WTC11 (cell line): ENCODE measurements at regions not wholly inside any gene's neighbourhood (a gene's known extent, or its start where the extent isn't known, plus 50 kb on each side); places are given as distances from the start of the nearest gene placed in this dataset.

ENCODE experiments used
- CDX4 ChIP-seq: fragments of 250-450 bp; sonication (Bioruptor Pico); IDR thresholded peaks from 2 replicates; pipeline ENCODE4 v1.9.0; 2021; ENCODE audit warnings: moderate library complexity, mild to moderate bottlenecking, inconsistent platforms, borderline replicate concordance
- ELF4 ChIP-seq: sonication (generic); formaldehyde crosslinking; IDR thresholded peaks from 2 replicates; pipeline ENCODE4 v1.8.1; 2022; ENCODE audit warnings: low read depth, mild to moderate bottlenecking, moderate library complexity, missing genetic modification reagents
- ETV6 ChIP-seq: sonication (generic); formaldehyde crosslinking; IDR thresholded peaks from 2 replicates; pipeline ENCODE4 v1.8.1; 2022; ENCODE audit warnings: mild to moderate bottlenecking, missing genetic modification reagents
- FOXJ3 ChIP-seq: sonication (generic); formaldehyde crosslinking; IDR thresholded peaks from 2 replicates; pipeline ENCODE4 v1.9.0; 2021; ENCODE audit warnings: missing genetic modification reagents, mild to moderate bottlenecking, borderline replicate concordance
- FOXP4 ChIP-seq: sonication (generic); formaldehyde crosslinking; IDR thresholded peaks from 2 replicates; pipeline ENCODE4 v1.8.0; 2022; ENCODE audit warnings: mild to moderate bottlenecking, missing genetic modification reagents
- TCF7 ChIP-seq: sonication (generic); formaldehyde crosslinking; IDR thresholded peaks from 2 replicates; pipeline ENCODE4 v1.8.0; 2022; ENCODE audit warnings: mild to moderate bottlenecking, low read depth, missing genetic modification reagents, moderate library complexity
- USF1 ChIP-seq: sonication (generic); formaldehyde crosslinking; IDR thresholded peaks from 2 replicates; pipeline ENCODE4 v1.8.0; 2022; ENCODE audit warnings: mild to moderate bottlenecking, missing genetic modification reagents
- ZNF263 ChIP-seq: sonication (generic); formaldehyde crosslinking; IDR thresholded peaks from 2 replicates; pipeline ENCODE4 v1.8.1; 2022; ENCODE audit warnings: low read depth, mild to moderate bottlenecking, moderate library complexity, missing genetic modification reagents
- ZNF671 ChIP-seq: fragments of 250-450 bp; sonication (Bioruptor Pico); IDR thresholded peaks from 2 replicates; pipeline ENCODE4 v1.8.0; 2021; ENCODE audit warnings: mild to moderate bottlenecking
- TF ChIP-seq, protein P1 (sequence below): fragments of 200-600 bp; IDR thresholded peaks from 2 replicates; pipeline ENCODE4 v1.8.0; 2022; ENCODE audit warnings: antibody characterized with exemption
- TF ChIP-seq, protein P2 (sequence below): sonication (generic); formaldehyde crosslinking; IDR thresholded peaks from 2 replicates; pipeline ENCODE4 v1.8.0; 2023; ENCODE audit warnings: mild to moderate bottlenecking, missing genetic modification reagents
- TF ChIP-seq, protein P3 (sequence below): sonication (generic); formaldehyde crosslinking; IDR thresholded peaks from 2 replicates; pipeline ENCODE4 v1.8.1; 2022; ENCODE audit warnings: mild to moderate bottlenecking, missing genetic modification reagents, moderate library complexity, borderline replicate concordance
- TF ChIP-seq, protein P4 (sequence below): sonication (generic); formaldehyde crosslinking; IDR thresholded peaks from 2 replicates; pipeline ENCODE4 v1.8.1; 2022; ENCODE audit warnings: missing genetic modification reagents, borderline replicate concordance
- TF ChIP-seq, protein P5 (sequence below): sonication (generic); formaldehyde crosslinking; IDR thresholded peaks from 2 replicates; pipeline ENCODE4 v1.8.0; 2022; ENCODE audit warnings: mild to moderate bottlenecking, missing genetic modification reagents

DNA sequence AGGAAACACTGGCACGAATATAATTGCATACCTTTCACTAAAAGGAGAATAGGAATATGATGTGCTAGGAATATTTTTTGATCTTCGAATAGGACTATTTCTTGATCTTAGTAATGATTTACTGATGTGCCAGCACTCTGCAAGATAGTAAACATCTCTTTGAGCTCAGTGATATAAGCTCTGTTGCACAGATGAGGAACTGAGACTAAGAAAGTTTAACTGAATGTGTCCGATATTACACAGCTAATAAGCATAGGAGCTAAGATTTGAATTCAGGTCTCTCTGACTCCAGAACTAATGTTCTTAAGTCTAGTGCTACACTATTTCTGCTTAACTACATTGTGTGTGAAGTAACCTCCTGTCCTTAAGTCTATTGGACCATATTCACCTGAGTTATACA lies 98.4 kb upstream of the PTPRZ1 start:
- TF ChIP-seq ETV6 (CRISPR knock-in tag) (no peak), ELF4 (CRISPR knock-in tag) (no peak), FOXJ3 (CRISPR knock-in tag) (no peak), ZNF671 (CRISPR knock-in tag) (no peak), ZNF263 (no peak), CDX4 (CRISPR knock-in tag) (no peak), FOXP4 (CRISPR knock-in tag) (no peak), TCF7 (CRISPR knock-in tag) (no peak), USF1 (no peak)
- TF ChIP-seq, protein P1, sequence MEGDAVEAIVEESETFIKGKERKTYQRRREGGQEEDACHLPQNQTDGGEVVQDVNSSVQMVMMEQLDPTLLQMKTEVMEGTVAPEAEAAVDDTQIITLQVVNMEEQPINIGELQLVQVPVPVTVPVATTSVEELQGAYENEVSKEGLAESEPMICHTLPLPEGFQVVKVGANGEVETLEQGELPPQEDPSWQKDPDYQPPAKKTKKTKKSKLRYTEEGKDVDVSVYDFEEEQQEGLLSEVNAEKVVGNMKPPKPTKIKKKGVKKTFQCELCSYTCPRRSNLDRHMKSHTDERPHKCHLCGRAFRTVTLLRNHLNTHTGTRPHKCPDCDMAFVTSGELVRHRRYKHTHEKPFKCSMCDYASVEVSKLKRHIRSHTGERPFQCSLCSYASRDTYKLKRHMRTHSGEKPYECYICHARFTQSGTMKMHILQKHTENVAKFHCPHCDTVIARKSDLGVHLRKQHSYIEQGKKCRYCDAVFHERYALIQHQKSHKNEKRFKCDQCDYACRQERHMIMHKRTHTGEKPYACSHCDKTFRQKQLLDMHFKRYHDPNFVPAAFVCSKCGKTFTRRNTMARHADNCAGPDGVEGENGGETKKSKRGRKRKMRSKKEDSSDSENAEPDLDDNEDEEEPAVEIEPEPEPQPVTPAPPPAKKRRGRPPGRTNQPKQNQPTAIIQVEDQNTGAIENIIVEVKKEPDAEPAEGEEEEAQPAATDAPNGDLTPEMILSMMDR: no peak
- TF ChIP-seq, protein P2, sequence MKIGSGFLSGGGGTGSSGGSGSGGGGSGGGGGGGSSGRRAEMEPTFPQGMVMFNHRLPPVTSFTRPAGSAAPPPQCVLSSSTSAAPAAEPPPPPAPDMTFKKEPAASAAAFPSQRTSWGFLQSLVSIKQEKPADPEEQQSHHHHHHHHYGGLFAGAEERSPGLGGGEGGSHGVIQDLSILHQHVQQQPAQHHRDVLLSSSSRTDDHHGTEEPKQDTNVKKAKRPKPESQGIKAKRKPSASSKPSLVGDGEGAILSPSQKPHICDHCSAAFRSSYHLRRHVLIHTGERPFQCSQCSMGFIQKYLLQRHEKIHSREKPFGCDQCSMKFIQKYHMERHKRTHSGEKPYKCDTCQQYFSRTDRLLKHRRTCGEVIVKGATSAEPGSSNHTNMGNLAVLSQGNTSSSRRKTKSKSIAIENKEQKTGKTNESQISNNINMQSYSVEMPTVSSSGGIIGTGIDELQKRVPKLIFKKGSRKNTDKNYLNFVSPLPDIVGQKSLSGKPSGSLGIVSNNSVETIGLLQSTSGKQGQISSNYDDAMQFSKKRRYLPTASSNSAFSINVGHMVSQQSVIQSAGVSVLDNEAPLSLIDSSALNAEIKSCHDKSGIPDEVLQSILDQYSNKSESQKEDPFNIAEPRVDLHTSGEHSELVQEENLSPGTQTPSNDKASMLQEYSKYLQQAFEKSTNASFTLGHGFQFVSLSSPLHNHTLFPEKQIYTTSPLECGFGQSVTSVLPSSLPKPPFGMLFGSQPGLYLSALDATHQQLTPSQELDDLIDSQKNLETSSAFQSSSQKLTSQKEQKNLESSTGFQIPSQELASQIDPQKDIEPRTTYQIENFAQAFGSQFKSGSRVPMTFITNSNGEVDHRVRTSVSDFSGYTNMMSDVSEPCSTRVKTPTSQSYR (CRISPR knock-in tag): no peak
- TF ChIP-seq, protein P3, sequence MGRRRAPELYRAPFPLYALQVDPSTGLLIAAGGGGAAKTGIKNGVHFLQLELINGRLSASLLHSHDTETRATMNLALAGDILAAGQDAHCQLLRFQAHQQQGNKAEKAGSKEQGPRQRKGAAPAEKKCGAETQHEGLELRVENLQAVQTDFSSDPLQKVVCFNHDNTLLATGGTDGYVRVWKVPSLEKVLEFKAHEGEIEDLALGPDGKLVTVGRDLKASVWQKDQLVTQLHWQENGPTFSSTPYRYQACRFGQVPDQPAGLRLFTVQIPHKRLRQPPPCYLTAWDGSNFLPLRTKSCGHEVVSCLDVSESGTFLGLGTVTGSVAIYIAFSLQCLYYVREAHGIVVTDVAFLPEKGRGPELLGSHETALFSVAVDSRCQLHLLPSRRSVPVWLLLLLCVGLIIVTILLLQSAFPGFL (CRISPR knock-in tag): no peak
- TF ChIP-seq, protein P4, sequence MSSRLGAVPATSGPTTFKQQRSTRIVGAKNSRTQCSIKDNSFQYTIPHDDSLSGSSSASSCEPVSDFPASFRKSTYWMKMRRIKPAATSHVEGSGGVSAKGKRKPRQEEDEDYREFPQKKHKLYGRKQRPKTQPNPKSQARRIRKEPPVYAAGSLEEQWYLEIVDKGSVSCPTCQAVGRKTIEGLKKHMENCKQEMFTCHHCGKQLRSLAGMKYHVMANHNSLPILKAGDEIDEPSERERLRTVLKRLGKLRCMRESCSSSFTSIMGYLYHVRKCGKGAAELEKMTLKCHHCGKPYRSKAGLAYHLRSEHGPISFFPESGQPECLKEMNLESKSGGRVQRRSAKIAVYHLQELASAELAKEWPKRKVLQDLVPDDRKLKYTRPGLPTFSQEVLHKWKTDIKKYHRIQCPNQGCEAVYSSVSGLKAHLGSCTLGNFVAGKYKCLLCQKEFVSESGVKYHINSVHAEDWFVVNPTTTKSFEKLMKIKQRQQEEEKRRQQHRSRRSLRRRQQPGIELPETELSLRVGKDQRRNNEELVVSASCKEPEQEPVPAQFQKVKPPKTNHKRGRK (CRISPR knock-in tag): no peak
- TF ChIP-seq, protein P5, sequence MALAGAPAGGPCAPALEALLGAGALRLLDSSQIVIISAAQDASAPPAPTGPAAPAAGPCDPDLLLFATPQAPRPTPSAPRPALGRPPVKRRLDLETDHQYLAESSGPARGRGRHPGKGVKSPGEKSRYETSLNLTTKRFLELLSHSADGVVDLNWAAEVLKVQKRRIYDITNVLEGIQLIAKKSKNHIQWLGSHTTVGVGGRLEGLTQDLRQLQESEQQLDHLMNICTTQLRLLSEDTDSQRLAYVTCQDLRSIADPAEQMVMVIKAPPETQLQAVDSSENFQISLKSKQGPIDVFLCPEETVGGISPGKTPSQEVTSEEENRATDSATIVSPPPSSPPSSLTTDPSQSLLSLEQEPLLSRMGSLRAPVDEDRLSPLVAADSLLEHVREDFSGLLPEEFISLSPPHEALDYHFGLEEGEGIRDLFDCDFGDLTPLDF (CRISPR knock-in tag): no peak
